ENCODE measurements at regions not wholly inside any gene's neighbourhood (a gene's known extent, or its start where the extent isn't known, plus 50 kb on each side); places are given as distances from the start of the nearest gene placed in this dataset.

GRCh38 chr3:5293207-5293606, 105.7 kb downstream of the EDEM1 start:
- no peak for DNase-seq (ENCODE audit: low read depth)
- Histone ChIP-seq H3K27me3 (ENCODE audit: control insufficient read depth, insufficient read depth, low read length) (no peaks in the 10 kb centered on the region), H3K4me3 (ENCODE audit: low read depth, low read length) (no peak overlapping the region), H3K36me3 (ENCODE audit: control insufficient read depth, insufficient read depth, low read length) (no peaks in the 10 kb centered on the region)
- no peak for TF ChIP-seq CTCF (IDR thresholded peaks at IDR 0.05; ENCODE audit: insufficient read depth, low read length, poor library complexity, severe bottlenecking)

GRCh38 chr3:5294356-5294755, 106.8 kb downstream of the EDEM1 start:
- no peak overlapping the region for H3K4me3 ChIP-seq (ENCODE audit: low read depth, low read length)
- no peaks in the 10 kb centered on the region for H3K36me3 ChIP-seq (ENCODE audit: control insufficient read depth, insufficient read depth, low read length)
- H3K27me3 ChIP-seq (ENCODE audit: control insufficient read depth, insufficient read depth, low read length), result no peaks in the 10 kb centered on the region
- DNase-seq (ENCODE audit: low read depth), result peak; percentile 77
- no peak for TF ChIP-seq CTCF (IDR thresholded peaks at IDR 0.05; ENCODE audit: insufficient read depth, low read length, poor library complexity, severe bottlenecking)

GRCh38 chr3:5295191-5295690, 107.7 kb downstream of the EDEM1 start:
- no peak overlapping the region for H3K4me3 ChIP-seq (ENCODE audit: low read depth, low read length)
- no peaks in the 10 kb centered on the region for H3K27me3 ChIP-seq (ENCODE audit: control insufficient read depth, insufficient read depth, low read length)
- no peak for DNase-seq (ENCODE audit: low read depth)
- no peaks in the 10 kb centered on the region for H3K36me3 ChIP-seq (ENCODE audit: control insufficient read depth, insufficient read depth, low read length)
- no peak for TF ChIP-seq CTCF (IDR thresholded peaks at IDR 0.05; ENCODE audit: insufficient read depth, low read length, poor library complexity, severe bottlenecking)

- DNase-seq (ENCODE audit: low read depth), result no peak
- Histone ChIP-seq H3K4me3 (ENCODE audit: low read depth, low read length) (no peak overlapping the region), H3K36me3 (ENCODE audit: control insufficient read depth, insufficient read depth, low read length) (no peaks in the 10 kb centered on the region), H3K27me3 (ENCODE audit: control insufficient read depth, insufficient read depth, low read length) (no peaks in the 10 kb centered on the region)
- no peak for TF ChIP-seq CTCF (IDR thresholded peaks at IDR 0.05; ENCODE audit: insufficient read depth, low read length, poor library complexity, severe bottlenecking)
These were observed 108.9 kb downstream of the EDEM1 start for GRCh38 chr3:5296362-5296761.

GRCh38 chr3:5297895-5298294, 110.4 kb downstream of the EDEM1 start:
- DNase-seq (ENCODE audit: low read depth), result no peak
- Histone ChIP-seq H3K27me3 (ENCODE audit: control insufficient read depth, insufficient read depth, low read length) (no peaks in the 10 kb centered on the region), H3K4me3 (ENCODE audit: low read depth, low read length) (no peak overlapping the region), H3K36me3 (ENCODE audit: control insufficient read depth, insufficient read depth, low read length) (no peaks in the 10 kb centered on the region)
- no peak for TF ChIP-seq CTCF (IDR thresholded peaks at IDR 0.05; ENCODE audit: insufficient read depth, low read length, poor library complexity, severe bottlenecking)

GRCh38 chr3:5298453-5298852, 110.9 kb downstream of the EDEM1 start:
- H3K4me3 ChIP-seq (ENCODE audit: low read depth, low read length), result no peak overlapping the region
- DNase-seq (ENCODE audit: low read depth), result no peak
- H3K27me3 ChIP-seq (ENCODE audit: control insufficient read depth, insufficient read depth, low read length), result no peaks in the 10 kb centered on the region
- no peaks in the 10 kb centered on the region for H3K36me3 ChIP-seq (ENCODE audit: control insufficient read depth, insufficient read depth, low read length)
- TF ChIP-seq CTCF (IDR thresholded peaks at IDR 0.05; ENCODE audit: insufficient read depth, low read length, poor library complexity, severe bottlenecking), result no peak
